A549 (cell line): ENCODE measurements at regions not wholly inside any gene's neighbourhood (a gene's known extent, or its start where the extent isn't known, plus 50 kb on each side); places are given as distances from the start of the nearest gene placed in this dataset.
A peak's percentile ranks its signal among the peaks of the same experiment; 100 is the strongest.

Experiments used
- ATAC-seq, 2 experiments: fragments of 200-7000 bp in 1 of 2; fragments of >200 bp in 1 of 2; cut with Nextera tagmentation in 1 of 2; cut with Tn5 transposase in 1 of 2; 3 replicates each; pipeline versions ENCODE4 v1.8.0 to v1.9.1; 2018 to 2020; ENCODE audit warnings: mild to moderate bottlenecking in 1 of 2, moderate library complexity in 1 of 2
- CTCF ChIA-PET: fragments of 300-600 bp; sonication (Branson Sonifier 250); formaldehyde crosslinking; extraction: SDS; loops from one replicate; lab custom pipeline; 2021; ENCODE audit warnings: antibody characterized with exemption, inconsistent platforms; lab: Yijun Ruan, JAX
- POLR2A ChIA-PET: fragments of 350-600 bp; formaldehyde crosslinking; extraction: SDS; loops from one replicate; lab custom pipeline; 2021; ENCODE audit warnings: antibody characterized with exemption, inconsistent platforms; lab: Yijun Ruan, JAX
- DNase-seq, 2 experiments: peaks; one replicate each; pipeline versions ENCODE4 v3.0.0 to v3.0.0-alpha.2; 2011 to 2016; ENCODE audit warnings: low read depth in 1 of 2, low spot score in 1 of 2
- FAIRE-seq: peaks from 2 replicates; lab custom pipeline; 2011; peaks lifted over from hg19 to GRCh38; lab: Jason Lieb, UNC
- H3K27ac ChIP-seq, 2 experiments: fragments of >200 bp; sonication (Bioruptor Twin); formaldehyde crosslinking; 3 replicates each; pipeline ENCODE4 v1.5.1; 2016 to 2017
- H3K4me1 ChIP-seq: fragments of >200 bp; sonication (Bioruptor Twin); formaldehyde crosslinking; 3 replicates; pipeline ENCODE4 v1.6.1; 2016
- H3K4me2 ChIP-seq: fragments of >200 bp; sonication (Bioruptor Twin); formaldehyde crosslinking; 3 replicates; pipeline ENCODE4 v1.6.1; 2016
- H3K4me3 ChIP-seq: fragments of >200 bp; sonication (Bioruptor Twin); formaldehyde crosslinking; 3 replicates; pipeline ENCODE4 v1.5.1; 2016
- H3K9me3 ChIP-seq: fragments of >200 bp; sonication (Bioruptor Twin); formaldehyde crosslinking; 3 replicates; pipeline ENCODE4 v1.6.1; 2016
- CBX2 ChIP-seq: fragments of 200-600 bp; sonication (generic); IDR thresholded peaks from 2 replicates; pipeline ENCODE4 v1.6.1; 2016; ENCODE audit warnings: low read depth, mild to moderate bottlenecking, borderline replicate concordance
- CEBPB ChIP-seq, 2 experiments: fragments of >200 bp in 1 of 2; sonication (Bioruptor Twin) in 1 of 2; formaldehyde crosslinking in 1 of 2; IDR thresholded peaks; 2 replicates each; pipeline ENCODE4 v1.6.1; 2012 to 2016
- CHD2 ChIP-seq: fragments of 150-350 bp; IDR thresholded peaks from 2 replicates; pipeline ENCODE4 v1.6.1; 2014; ENCODE audit warnings: low read length; ENCODE audit not compliant: partially characterized antibody
- EHF ChIP-seq: fragments of 250-450 bp; sonication (Bioruptor Pico); IDR thresholded peaks from 2 replicates; pipeline ENCODE4 v1.5.0; 2020; ENCODE audit warnings: mild to moderate bottlenecking
- EHMT2 ChIP-seq: fragments of 200-600 bp; sonication (generic); IDR thresholded peaks from 2 replicates; pipeline ENCODE4 v1.6.1; 2016; ENCODE audit warnings: antibody characterized with exemption, low read depth, mild to moderate bottlenecking, moderate library complexity
- ESRRA ChIP-seq: fragments of 150-350 bp; IDR thresholded peaks from 2 replicates; pipeline ENCODE4 v1.6.1; 2014; ENCODE audit warnings: mild to moderate bottlenecking, low read length, borderline replicate concordance
- FOSB ChIP-seq: fragments of 250-450 bp; sonication (Bioruptor Pico); IDR thresholded peaks from 2 replicates; pipeline ENCODE4 v1.5.0; 2020; ENCODE audit warnings: mild to moderate bottlenecking, moderate library complexity
- GATA3 ChIP-seq: IDR thresholded peaks from 2 replicates; pipeline ENCODE4 v1.6.1; 2012; ENCODE audit warnings: borderline replicate concordance
- HDAC2 ChIP-seq: fragments of 200-600 bp; sonication (generic); IDR thresholded peaks from 2 replicates; pipeline ENCODE4 v1.6.1; 2016
- JUNB ChIP-seq: fragments of >200 bp; sonication (Bioruptor Twin); formaldehyde crosslinking; IDR thresholded peaks from 2 replicates; pipeline ENCODE4 v1.6.1; 2016
- KDM1A ChIP-seq: fragments of 200-600 bp; sonication (generic); IDR thresholded peaks from 2 replicates; pipeline ENCODE4 v1.6.1; 2016; ENCODE audit warnings: low read depth, mild to moderate bottlenecking
- MAFK ChIP-seq: fragments of 450-650 bp; IDR thresholded peaks from 2 replicates; pipeline ENCODE4 v1.6.1; 2014; ENCODE audit not compliant: partially characterized antibody
- MYC ChIP-seq: IDR thresholded peaks from 2 replicates; pipeline ENCODE4 v1.6.1; 2012; ENCODE audit warnings: mild to moderate bottlenecking, inconsistent platforms, low read length, improper control_type of control experiment, borderline replicate concordance
- NFE2L2 ChIP-seq: fragments of 150-350 bp; conservative IDR thresholded peaks from 2 replicates; pipeline ENCODE4 v1.6.1; 2014; ENCODE audit warnings: low read length
- NPAS2 ChIP-seq: fragments of 250-450 bp; sonication (Bioruptor Pico); IDR thresholded peaks from 2 replicates; pipeline ENCODE4 v1.8.0; 2022; ENCODE audit warnings: mild to moderate bottlenecking, moderate library complexity, borderline replicate concordance
- RFX5 ChIP-seq: fragments of 450-650 bp; IDR thresholded peaks from 2 replicates; pipeline ENCODE4 v1.7.1; 2014; ENCODE audit warnings: antibody characterized with exemption, mild to moderate bottlenecking, moderate library complexity
- RNF2 ChIP-seq: fragments of 200-600 bp; sonication (generic); IDR thresholded peaks from 2 replicates; pipeline ENCODE4 v1.6.1; 2016; ENCODE audit warnings: low read depth, mild to moderate bottlenecking, antibody characterized with exemption, moderate library complexity, borderline replicate concordance
- SMC3 ChIP-seq: fragments of >200 bp; sonication (Bioruptor Twin); formaldehyde crosslinking; IDR thresholded peaks from 3 replicates; pipeline ENCODE4 v1.6.1; 2018; ENCODE audit warnings: inconsistent platforms
- TFCP2L1 ChIP-seq: fragments of 250-450 bp; sonication (Bioruptor Pico); IDR thresholded peaks from 2 replicates; pipeline ENCODE4 v1.5.0; 2021; ENCODE audit warnings: mild to moderate bottlenecking
- TP53 ChIP-seq: fragments of 250-450 bp; sonication (Bioruptor Pico); IDR thresholded peaks from 2 replicates; pipeline ENCODE4 v1.5.0; 2021; ENCODE audit warnings: mild to moderate bottlenecking, moderate library complexity
- ZSCAN20 ChIP-seq: fragments of 250-450 bp; sonication (Bioruptor Pico); IDR thresholded peaks from 2 replicates; pipeline ENCODE4 v1.8.0; 2022; ENCODE audit warnings: mild to moderate bottlenecking, moderate library complexity
- WGBS: methylation state at CpG from one replicate; pipeline ENCODE4 v1.1.6; 2017; ENCODE audit errors: missing lambda C conversion rate; 5-methylcytosine and 5-hydroxymethylcytosine counted together
- TF ChIP-seq, protein P1 (sequence below): fragments of >200 bp; sonication (Bioruptor Twin); formaldehyde crosslinking; IDR thresholded peaks from 3 replicates; pipeline ENCODE4 v1.6.1; 2016
- TF ChIP-seq, protein P2 (sequence below): fragments of 150-350 bp; IDR thresholded peaks from 2 replicates; pipeline ENCODE4 v1.6.1; 2014; ENCODE audit warnings: low read depth, mild to moderate bottlenecking, low read length
- TF ChIP-seq, protein P3 (sequence below): IDR thresholded peaks from 2 replicates; pipeline ENCODE4 v1.6.1; 2012; ENCODE audit warnings: low read depth, borderline replicate concordance
- TF ChIP-seq, protein P4 (sequence below): IDR thresholded peaks from 2 replicates; pipeline ENCODE4 v1.6.1; 2012
- TF ChIP-seq, protein P5 (sequence below): IDR thresholded peaks from 2 replicates; pipeline ENCODE4 v1.6.1; 2012

DNA sequence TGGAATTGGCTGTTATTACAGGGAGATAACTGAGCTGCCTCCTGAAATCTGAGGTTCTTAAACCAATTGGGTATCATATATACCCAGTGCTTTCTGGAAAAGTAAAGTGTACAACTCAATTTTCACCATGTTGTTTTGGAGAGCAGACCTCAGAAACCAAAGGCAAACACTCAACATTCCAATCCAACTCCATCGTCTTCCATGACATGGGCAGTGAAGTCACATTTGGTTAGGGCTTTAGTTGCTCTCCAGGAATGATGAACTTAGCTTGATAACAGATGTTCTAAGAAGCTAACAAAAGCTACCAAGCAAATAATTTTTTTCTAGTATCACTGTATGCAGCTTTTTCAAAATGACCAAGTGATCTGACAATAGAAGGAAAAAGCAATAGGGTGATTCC, 107.0 kb upstream of the SLC35G4 start:
- Histone ChIP-seq H3K4me2 (no peak overlapping the region), H3K4me1 (peaks cover 40% of the 10 kb centered on the region), H3K27ac (peak overlapping the region; percentile 62 to 81; a peak in 4 of 6 replicates), H3K9me3 (no peaks in the 10 kb centered on the region), H3K4me3 (no peak overlapping the region)
- TF ChIP-seq, protein P1, sequence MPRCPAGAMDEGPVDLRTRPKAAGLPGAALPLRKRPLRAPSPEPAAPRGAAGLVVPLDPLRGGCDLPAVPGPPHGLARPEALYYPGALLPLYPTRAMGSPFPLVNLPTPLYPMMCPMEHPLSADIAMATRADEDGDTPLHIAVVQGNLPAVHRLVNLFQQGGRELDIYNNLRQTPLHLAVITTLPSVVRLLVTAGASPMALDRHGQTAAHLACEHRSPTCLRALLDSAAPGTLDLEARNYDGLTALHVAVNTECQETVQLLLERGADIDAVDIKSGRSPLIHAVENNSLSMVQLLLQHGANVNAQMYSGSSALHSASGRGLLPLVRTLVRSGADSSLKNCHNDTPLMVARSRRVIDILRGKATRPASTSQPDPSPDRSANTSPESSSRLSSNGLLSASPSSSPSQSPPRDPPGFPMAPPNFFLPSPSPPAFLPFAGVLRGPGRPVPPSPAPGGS = no peak
- TF ChIP-seq MYC (no peak), CEBPB (IDR thresholded peaks at IDR 0.05) (no peak), JUNB (no peak), TP53 (no peak), MAFK (no peak), HDAC2 (no peak), SMC3 (no peak), RNF2 (no peak), CBX2 (no peak), EHF (CRISPR knock-in tag) (no peak)
- TF ChIP-seq, protein P2, sequence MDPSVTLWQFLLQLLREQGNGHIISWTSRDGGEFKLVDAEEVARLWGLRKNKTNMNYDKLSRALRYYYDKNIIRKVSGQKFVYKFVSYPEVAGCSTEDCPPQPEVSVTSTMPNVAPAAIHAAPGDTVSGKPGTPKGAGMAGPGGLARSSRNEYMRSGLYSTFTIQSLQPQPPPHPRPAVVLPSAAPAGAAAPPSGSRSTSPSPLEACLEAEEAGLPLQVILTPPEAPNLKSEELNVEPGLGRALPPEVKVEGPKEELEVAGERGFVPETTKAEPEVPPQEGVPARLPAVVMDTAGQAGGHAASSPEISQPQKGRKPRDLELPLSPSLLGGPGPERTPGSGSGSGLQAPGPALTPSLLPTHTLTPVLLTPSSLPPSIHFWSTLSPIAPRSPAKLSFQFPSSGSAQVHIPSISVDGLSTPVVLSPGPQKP = no peak
- TF ChIP-seq, protein P3, sequence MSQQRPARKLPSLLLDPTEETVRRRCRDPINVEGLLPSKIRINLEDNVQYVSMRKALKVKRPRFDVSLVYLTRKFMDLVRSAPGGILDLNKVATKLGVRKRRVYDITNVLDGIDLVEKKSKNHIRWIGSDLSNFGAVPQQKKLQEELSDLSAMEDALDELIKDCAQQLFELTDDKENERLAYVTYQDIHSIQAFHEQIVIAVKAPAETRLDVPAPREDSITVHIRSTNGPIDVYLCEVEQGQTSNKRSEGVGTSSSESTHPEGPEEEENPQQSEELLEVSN = no peak
- TF ChIP-seq, protein P4, sequence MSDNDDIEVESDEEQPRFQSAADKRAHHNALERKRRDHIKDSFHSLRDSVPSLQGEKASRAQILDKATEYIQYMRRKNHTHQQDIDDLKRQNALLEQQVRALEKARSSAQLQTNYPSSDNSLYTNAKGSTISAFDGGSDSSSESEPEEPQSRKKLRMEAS = no peak
- 92% methylated on average over 1 of the region's 1 CpG for WGBS
- DNase-seq (no peak), ATAC-seq (no peak), FAIRE-seq (no peak)
- POLR2A ChIA-PET = no interaction called here
- CTCF ChIA-PET = interaction anchor here (0.7 to 5.4 kb wide), 3 partner anchors 10 to 192 kb away, joined by 3 to 26 read pairs (median 5); no protein-coding TSS in a partner anchor

DNA sequence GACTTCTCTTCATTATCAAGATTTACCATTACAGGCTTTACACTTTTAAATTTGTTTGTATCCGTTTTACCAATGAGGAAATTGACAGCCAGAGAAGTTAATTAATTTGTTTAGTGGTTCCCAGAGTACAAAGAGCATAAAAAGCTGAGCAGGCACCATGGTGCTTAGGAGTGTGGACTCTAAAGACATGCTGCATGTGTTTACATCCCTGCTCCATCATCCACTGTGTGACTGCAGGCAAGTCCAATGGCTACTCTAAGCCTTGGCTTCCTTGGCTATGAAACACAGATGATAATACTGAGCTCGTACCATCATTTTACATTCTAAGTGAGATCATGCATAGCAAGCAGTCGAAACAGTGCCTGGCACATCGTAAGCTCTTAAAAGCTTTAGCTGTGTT, 108.0 kb upstream of the SLC35G4 start:
- Histone ChIP-seq H3K27ac (peak overlapping the region; percentile 62 to 81; a peak in 5 of 6 replicates), H3K4me2 (peak overlapping the region; percentile 65), H3K9me3 (no peaks in the 10 kb centered on the region), H3K4me1 (peaks cover 47% of the 10 kb centered on the region), H3K4me3 (no peak overlapping the region)
- DNase-seq (no peak), ATAC-seq (no peak), FAIRE-seq (no peak)
- TF ChIP-seq EHF (CRISPR knock-in tag) (no peak), EHMT2 (no peak), JUNB (no peak), GATA3 (no peak), CHD2 (no peak), RFX5 (no peak), NFE2L2 (no peak), NPAS2 (CRISPR knock-in tag) (no peak), ZSCAN20 (CRISPR knock-in tag) (no peak), CEBPB (IDR thresholded peaks at IDR 0.05) (no peak), FOSB (CRISPR knock-in tag) (no peak), KDM1A (no peak), ESRRA (no peak), TFCP2L1 (CRISPR knock-in tag) (no peak), HDAC2 (no peak)
- TF ChIP-seq, protein P2 = no peak
- TF ChIP-seq, protein P5, sequence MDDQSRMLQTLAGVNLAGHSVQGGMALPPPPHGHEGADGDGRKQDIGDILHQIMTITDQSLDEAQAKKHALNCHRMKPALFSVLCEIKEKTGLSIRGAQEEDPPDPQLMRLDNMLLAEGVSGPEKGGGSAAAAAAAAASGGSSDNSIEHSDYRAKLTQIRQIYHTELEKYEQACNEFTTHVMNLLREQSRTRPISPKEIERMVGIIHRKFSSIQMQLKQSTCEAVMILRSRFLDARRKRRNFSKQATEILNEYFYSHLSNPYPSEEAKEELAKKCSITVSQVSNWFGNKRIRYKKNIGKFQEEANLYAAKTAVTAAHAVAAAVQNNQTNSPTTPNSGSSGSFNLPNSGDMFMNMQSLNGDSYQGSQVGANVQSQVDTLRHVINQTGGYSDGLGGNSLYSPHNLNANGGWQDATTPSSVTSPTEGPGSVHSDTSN = no peak
- CTCF ChIA-PET = interaction anchor here (1.2 to 5.4 kb wide), 2 partner anchors 11 to 191 kb away, joined by 4 to 26 read pairs; no protein-coding TSS in a partner anchor
- POLR2A ChIA-PET = no interaction called here
- WGBS = 75% methylated on average over 4 of the region's 4 CpGs
